ENCODE measurements at regions not wholly inside any gene's neighbourhood (a gene's known extent, or its start where the extent isn't known, plus 50 kb on each side); places are given as distances from the start of the nearest gene placed in this dataset.

DNA sequence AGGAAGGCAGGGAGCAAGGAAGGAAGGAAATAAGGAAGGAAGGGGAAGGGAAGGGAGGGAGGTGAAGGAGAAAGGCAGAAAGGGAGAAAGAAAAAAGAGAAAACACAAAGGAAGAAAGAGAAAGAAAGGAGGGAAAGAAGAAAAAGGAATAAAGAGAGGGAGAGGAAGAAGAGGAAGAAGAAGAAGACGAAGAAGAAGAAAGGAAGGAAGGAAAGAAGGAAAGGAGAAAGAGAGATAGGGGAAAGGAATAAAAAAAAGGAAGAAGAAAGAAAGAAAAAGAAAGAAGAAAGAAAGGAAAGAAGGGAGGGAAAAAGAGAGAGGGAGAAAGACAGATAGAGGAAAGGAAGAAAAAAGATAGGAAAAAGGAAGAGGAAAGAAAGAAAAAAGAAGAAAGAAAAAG is 128.0 kb downstream of the MXRA5 start:
- no peak overlapping the region for H2AFZ ChIP-seq (ENCODE audit: low read depth, low read length)
- H3K4me1 ChIP-seq (ENCODE audit: insufficient read depth, low read length) = no peaks in the 10 kb centered on the region
- no peak overlapping the region for H3K4me3 ChIP-seq (ENCODE audit: low read length)
- H3K36me3 ChIP-seq (ENCODE audit: insufficient read depth, low read length) = no peaks in the 10 kb centered on the region
- H3K27me3 ChIP-seq (ENCODE audit: insufficient read depth, low read length) = peaks cover 3% of the 10 kb centered on the region
- no peaks in the 10 kb centered on the region for H3K9me3 ChIP-seq (ENCODE audit: low read length)

DNA sequence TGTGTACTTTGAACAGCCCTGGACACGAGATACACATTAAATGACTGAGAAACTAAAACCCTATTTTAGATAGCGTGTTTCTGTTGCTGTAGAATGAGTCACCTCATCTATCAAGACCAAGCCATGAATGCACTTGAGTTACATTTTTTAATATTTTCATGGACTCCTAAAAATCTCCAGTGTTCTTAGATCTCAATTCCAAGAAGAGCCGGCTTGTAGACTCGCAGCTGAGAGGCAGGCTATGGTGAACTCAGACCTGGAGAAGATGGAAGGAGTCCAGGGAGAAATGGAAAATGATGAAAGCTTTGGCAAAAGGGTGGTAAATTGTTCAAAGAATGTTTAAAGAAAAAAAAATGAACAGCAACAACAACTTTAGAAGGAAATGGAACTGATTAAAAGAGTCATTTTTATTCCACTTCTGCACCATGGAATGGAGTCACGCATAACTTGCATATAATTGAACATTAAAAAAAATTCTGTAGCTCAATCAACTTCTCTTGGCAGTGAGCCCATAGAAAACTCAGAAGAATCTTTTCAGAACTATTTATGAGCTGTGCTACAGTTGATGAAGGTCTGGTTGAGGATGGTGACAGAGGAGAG is 129.8 kb downstream of the MXRA5 start:
- no peaks in the 10 kb centered on the region for H3K36me3 ChIP-seq (ENCODE audit: insufficient read depth, low read length)
- no peaks in the 10 kb centered on the region for H3K9me3 ChIP-seq (ENCODE audit: low read length)
- H3K4me3 ChIP-seq (ENCODE audit: low read length) = no peak overlapping the region
- H2AFZ ChIP-seq (ENCODE audit: low read depth, low read length) = no peak overlapping the region
- H3K27me3 ChIP-seq (ENCODE audit: insufficient read depth, low read length) = peaks cover 3% of the 10 kb centered on the region
- H3K4me1 ChIP-seq (ENCODE audit: insufficient read depth, low read length) = no peaks in the 10 kb centered on the region

DNA sequence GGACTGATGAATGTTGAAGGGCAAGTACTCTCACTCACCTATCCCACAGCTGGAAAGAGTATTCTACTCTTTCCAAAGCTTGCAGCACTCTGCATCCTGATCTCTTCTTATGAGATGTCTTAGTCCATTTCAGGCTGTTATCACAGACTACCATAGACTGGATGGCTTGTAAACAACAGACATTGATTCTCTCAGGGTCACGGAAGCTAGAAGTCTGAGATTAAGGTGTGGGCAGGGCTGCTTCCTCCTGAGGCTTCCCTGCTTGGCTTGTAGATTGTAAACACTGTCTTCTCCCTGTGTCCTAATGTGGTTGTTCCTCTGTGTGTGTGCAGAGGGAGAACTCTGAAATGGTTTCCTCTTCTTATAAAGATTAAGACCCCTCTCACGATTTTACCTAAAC is 131.2 kb downstream of the MXRA5 start:
- Histone ChIP-seq H3K27me3 (ENCODE audit: insufficient read depth, low read length) (peaks cover 3% of the 10 kb centered on the region), H3K4me3 (ENCODE audit: low read length) (no peak overlapping the region), H3K4me1 (ENCODE audit: insufficient read depth, low read length) (no peaks in the 10 kb centered on the region), H2AFZ (ENCODE audit: low read depth, low read length) (no peak overlapping the region), H3K36me3 (ENCODE audit: insufficient read depth, low read length) (no peaks in the 10 kb centered on the region), H3K9me3 (ENCODE audit: low read length) (no peaks in the 10 kb centered on the region)

DNA sequence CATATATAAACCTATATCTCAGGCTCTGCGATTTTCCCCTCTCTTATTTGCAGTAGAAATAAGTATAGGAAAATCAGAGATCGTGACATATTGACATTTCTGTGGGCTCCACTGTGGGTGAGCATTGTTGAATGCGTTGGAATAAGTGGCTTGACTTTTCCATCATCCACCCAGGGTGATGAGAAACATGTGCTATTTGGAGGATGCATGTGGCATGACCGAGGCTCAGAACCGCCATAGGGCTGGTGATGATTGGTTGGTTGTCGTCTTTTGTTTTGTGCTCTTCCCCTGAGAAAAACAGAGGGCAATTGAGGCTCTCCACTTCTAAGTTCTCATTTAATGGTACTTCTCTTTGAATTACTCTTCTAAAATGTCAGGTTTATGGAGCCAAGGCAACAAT is 140.1 kb downstream of the MXRA5 start:
- Histone ChIP-seq H3K9me3 (ENCODE audit: low read length) (no peaks in the 10 kb centered on the region), H3K4me1 (ENCODE audit: insufficient read depth, low read length) (no peaks in the 10 kb centered on the region), H3K27me3 (ENCODE audit: insufficient read depth, low read length) (peaks cover 5% of the 10 kb centered on the region), H3K4me3 (ENCODE audit: low read length) (no peak overlapping the region), H3K36me3 (ENCODE audit: insufficient read depth, low read length) (no peaks in the 10 kb centered on the region), H2AFZ (ENCODE audit: low read depth, low read length) (no peak overlapping the region)

DNA sequence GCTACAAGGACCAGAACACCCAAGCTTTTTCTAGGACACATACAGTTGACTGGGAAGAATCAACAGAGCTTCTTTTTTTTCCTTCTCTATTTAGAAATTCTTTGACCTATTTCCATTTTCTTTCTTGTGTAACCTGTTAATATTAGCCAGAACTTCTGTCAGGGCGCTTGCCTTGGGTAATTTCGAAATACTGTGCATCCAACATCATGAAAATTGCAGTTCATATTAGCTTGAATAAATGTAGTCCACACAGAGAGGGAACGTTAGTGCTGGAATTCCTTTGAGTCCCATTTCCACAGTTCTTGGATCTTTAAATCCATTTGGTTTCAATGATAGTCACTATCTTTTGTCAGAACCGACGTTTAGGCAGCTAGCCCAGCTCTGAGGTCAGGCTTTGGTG is 141.8 kb downstream of the MXRA5 start:
- Histone ChIP-seq H2AFZ (ENCODE audit: low read depth, low read length) (no peak overlapping the region), H3K4me1 (ENCODE audit: insufficient read depth, low read length) (no peaks in the 10 kb centered on the region), H3K9me3 (ENCODE audit: low read length) (no peaks in the 10 kb centered on the region), H3K36me3 (ENCODE audit: insufficient read depth, low read length) (no peaks in the 10 kb centered on the region), H3K27me3 (ENCODE audit: insufficient read depth, low read length) (peaks cover 5% of the 10 kb centered on the region), H3K4me3 (ENCODE audit: low read length) (no peak overlapping the region)

DNA sequence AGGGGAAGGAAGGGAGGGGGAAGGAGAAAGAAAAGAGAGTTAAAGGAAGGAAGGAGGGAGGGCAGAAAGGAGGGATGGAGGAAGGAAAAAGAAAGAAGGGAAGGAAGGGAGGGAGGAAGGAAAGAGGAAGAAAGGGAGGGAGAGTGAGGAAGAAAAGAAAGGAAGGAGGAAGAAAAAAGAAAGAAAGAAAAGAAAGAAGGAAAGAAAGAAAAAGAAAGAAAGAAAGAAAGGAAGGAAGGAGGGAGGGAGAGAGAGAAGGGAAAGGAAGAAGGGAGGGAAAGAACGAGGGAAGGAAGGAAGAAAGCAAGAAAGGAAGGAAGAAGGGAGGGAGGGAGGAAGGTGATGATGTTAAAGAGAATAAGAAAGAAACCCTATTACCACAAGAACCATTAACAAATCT is 150.6 kb downstream of the MXRA5 start:
- H3K4me1 ChIP-seq (ENCODE audit: insufficient read depth, low read length) = no peaks in the 10 kb centered on the region
- no peaks in the 10 kb centered on the region for H3K27me3 ChIP-seq (ENCODE audit: insufficient read depth, low read length)
- no peaks in the 10 kb centered on the region for H3K36me3 ChIP-seq (ENCODE audit: insufficient read depth, low read length)
- H3K4me3 ChIP-seq (ENCODE audit: low read length) = no peak overlapping the region
- H2AFZ ChIP-seq (ENCODE audit: low read depth, low read length) = no peak overlapping the region
- no peaks in the 10 kb centered on the region for H3K9me3 ChIP-seq (ENCODE audit: low read length)

DNA sequence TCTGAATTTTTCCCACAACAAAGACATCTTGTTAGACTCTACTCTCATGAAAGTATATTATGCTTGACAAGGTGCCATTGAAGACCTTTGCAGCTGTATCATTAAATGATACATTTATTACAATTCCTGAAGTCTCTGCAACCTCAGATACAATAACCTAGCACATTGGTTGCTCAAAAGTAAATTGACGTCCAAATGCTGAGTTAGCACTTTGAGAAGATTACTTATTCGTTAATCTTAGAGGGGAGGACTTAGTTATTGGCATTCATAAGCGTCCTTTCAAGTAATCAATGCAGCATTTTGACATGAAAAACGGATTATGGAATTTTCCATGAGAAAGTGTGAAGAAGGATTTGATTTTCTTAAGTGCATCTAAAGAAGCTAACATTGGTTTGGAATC is 151.6 kb downstream of the ARSF start:
- H3K4me3 ChIP-seq (ENCODE audit: low read length) = no peak overlapping the region
- H3K27me3 ChIP-seq (ENCODE audit: insufficient read depth, low read length) = no peaks in the 10 kb centered on the region
- no peak overlapping the region for H2AFZ ChIP-seq (ENCODE audit: low read depth, low read length)
- no peaks in the 10 kb centered on the region for H3K4me1 ChIP-seq (ENCODE audit: insufficient read depth, low read length)
- no peaks in the 10 kb centered on the region for H3K9me3 ChIP-seq (ENCODE audit: low read length)
- H3K36me3 ChIP-seq (ENCODE audit: insufficient read depth, low read length) = no peaks in the 10 kb centered on the region

DNA sequence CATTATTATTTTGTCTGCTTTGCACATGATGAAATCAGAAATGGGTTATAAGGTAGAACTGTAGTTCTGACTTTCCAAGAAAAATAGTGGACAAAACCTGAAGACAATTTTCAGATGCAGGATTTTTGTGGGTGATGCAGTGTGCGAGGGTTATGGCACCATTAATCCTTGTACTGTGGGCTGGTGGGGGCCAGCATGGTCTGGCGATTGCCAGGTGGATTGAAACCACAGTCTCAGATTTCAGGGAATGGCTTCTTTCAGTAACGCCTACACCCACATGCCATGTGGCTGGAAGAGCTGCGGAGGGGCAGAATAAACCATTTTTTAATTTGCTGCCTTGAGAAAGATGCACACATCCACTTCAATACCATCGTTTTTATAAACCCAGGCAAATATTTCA is 150.5 kb downstream of the ARSF start:
- no peaks in the 10 kb centered on the region for H3K9me3 ChIP-seq (ENCODE audit: low read length)
- no peaks in the 10 kb centered on the region for H3K27me3 ChIP-seq (ENCODE audit: insufficient read depth, low read length)
- no peak overlapping the region for H3K4me3 ChIP-seq (ENCODE audit: low read length)
- H2AFZ ChIP-seq (ENCODE audit: low read depth, low read length) = no peak overlapping the region
- no peaks in the 10 kb centered on the region for H3K36me3 ChIP-seq (ENCODE audit: insufficient read depth, low read length)
- no peaks in the 10 kb centered on the region for H3K4me1 ChIP-seq (ENCODE audit: insufficient read depth, low read length)

DNA sequence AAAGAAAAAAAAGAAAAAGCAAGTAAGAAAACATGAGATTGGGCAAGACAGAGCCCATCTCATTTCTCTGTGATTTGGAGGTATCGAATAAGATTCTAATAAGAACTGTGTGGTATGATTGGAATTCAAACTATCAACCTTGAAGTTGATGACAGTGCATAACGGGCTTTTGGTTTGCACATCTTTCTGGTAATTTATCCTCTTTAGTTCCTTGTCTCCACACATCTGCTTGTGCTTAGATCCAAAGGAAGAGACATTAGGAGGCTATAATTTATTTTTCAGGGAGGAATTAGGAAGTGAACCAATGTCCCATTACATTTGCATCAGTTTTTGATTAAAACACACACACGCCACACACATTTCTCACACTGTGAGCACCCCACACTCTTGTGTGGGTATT is 149.9 kb downstream of the ARSF start:
- no peaks in the 10 kb centered on the region for H3K27me3 ChIP-seq (ENCODE audit: insufficient read depth, low read length)
- H3K36me3 ChIP-seq (ENCODE audit: insufficient read depth, low read length) = no peaks in the 10 kb centered on the region
- no peaks in the 10 kb centered on the region for H3K4me1 ChIP-seq (ENCODE audit: insufficient read depth, low read length)
- H2AFZ ChIP-seq (ENCODE audit: low read depth, low read length) = no peak overlapping the region
- no peak overlapping the region for H3K4me3 ChIP-seq (ENCODE audit: low read length)
- H3K9me3 ChIP-seq (ENCODE audit: low read length) = no peaks in the 10 kb centered on the region

DNA sequence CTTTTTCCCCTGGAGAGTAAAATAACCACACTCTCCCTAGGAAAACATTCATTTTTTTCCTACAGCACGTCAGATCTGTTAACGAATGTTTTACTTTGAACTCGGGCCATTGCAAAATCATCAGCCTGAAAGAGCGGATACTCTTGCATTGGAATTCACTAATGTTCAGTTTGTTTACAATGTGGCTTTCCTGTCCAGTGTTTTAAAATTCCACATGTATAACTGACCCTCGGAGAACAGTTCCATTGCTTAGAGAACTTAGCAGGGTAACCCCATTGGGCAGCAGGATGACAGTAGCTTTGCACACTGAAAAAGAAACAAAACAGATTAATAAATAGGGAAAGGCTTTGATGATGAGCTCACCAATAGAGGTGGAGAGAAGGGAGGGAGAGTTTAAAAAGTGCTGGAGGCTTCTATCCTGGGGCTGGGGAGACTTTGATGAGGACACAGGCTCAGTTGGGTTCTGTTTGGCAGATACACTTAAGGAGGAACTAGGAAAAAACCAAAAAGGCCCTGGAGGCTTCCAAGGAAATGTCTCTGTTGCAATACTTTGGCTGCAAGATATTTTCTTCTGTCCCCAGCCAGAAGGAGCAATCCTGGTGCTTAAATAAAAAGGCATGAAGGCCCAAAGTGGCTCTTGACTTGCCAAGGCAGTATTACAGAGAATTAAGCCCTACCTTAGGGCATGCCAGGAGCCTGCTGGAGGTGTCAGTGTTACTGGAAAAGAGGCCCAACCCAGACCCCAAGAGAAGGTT is 143.1 kb downstream of the ARSF start:
- H2AFZ ChIP-seq (ENCODE audit: low read depth, low read length) = no peak overlapping the region
- no peaks in the 10 kb centered on the region for H3K4me1 ChIP-seq (ENCODE audit: insufficient read depth, low read length)
- no peaks in the 10 kb centered on the region for H3K9me3 ChIP-seq (ENCODE audit: low read length)
- H3K4me3 ChIP-seq (ENCODE audit: low read length) = no peak overlapping the region
- no peaks in the 10 kb centered on the region for H3K36me3 ChIP-seq (ENCODE audit: insufficient read depth, low read length)
- no peaks in the 10 kb centered on the region for H3K27me3 ChIP-seq (ENCODE audit: insufficient read depth, low read length)

DNA sequence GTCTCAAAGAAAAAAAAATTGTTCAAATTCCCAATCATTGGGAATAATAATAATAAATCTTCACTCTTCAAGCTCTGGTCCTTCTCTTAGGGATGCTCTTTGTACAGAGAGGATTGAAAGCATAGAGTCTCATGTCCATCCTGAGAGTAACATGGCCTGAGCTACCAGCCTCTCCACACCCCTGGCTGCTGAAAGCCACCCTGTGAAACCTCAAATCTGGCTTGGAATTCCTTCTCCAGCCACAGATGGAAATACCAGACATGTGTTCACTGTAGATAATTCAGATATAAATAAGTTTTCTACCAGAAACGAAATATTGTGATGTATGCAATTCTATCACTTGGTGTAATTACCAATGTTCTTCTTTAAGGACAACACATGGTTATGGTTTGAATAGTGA is 140.6 kb downstream of the ARSF start:
- H3K4me3 ChIP-seq (ENCODE audit: low read length) = no peak overlapping the region
- no peaks in the 10 kb centered on the region for H3K4me1 ChIP-seq (ENCODE audit: insufficient read depth, low read length)
- H2AFZ ChIP-seq (ENCODE audit: low read depth, low read length) = no peak overlapping the region
- no peaks in the 10 kb centered on the region for H3K9me3 ChIP-seq (ENCODE audit: low read length)
- no peaks in the 10 kb centered on the region for H3K36me3 ChIP-seq (ENCODE audit: insufficient read depth, low read length)
- H3K27me3 ChIP-seq (ENCODE audit: insufficient read depth, low read length) = no peaks in the 10 kb centered on the region

DNA sequence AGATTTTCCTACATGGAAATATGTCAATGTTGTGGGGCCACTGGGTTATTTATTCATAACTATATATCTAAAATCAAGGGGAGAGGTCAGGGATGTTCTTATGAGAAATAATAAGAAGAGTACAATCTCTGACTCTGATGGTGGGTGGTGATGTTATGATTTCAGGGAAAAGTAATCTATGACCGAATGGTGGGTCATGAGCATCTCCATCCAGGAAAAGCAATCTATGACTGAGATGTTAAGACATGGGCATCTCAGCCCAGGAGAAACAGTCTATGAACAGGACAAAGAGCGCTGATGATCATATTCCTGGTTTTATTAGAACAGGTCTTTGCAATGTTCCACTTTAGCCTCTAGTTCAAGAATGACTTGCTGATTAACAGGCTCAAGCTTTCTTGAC is 137.1 kb downstream of the ARSF start:
- H3K27me3 ChIP-seq (ENCODE audit: insufficient read depth, low read length) = no peaks in the 10 kb centered on the region
- no peak overlapping the region for H3K4me3 ChIP-seq (ENCODE audit: low read length)
- peaks cover 6% of the 10 kb centered on the region for H3K4me1 ChIP-seq (ENCODE audit: insufficient read depth, low read length)
- H2AFZ ChIP-seq (ENCODE audit: low read depth, low read length) = no peak overlapping the region
- H3K9me3 ChIP-seq (ENCODE audit: low read length) = no peaks in the 10 kb centered on the region
- no peaks in the 10 kb centered on the region for H3K36me3 ChIP-seq (ENCODE audit: insufficient read depth, low read length)

DNA sequence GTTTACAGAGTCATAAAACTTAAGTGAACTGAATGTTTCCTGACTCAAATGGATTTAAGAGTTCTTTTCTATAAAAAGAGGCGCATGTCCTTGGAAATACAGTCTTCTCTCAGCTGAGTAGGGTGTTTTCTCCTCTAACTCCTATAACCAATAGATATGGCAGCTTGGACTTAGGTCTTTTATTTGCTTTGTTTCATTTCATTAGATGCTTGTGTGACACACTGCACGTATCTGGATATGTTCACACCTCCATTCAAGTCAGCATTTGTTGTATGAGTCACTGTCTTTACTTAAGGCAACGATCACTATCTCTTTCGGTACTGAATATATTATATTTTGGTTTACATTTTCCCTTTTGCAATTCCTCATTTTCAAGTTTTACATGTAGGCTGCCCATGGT is 136.6 kb downstream of the ARSF start:
- H3K4me3 ChIP-seq (ENCODE audit: low read length) = no peak overlapping the region
- no peaks in the 10 kb centered on the region for H3K36me3 ChIP-seq (ENCODE audit: insufficient read depth, low read length)
- H3K4me1 ChIP-seq (ENCODE audit: insufficient read depth, low read length) = peaks cover 6% of the 10 kb centered on the region
- H3K9me3 ChIP-seq (ENCODE audit: low read length) = no peaks in the 10 kb centered on the region
- no peaks in the 10 kb centered on the region for H3K27me3 ChIP-seq (ENCODE audit: insufficient read depth, low read length)
- no peak overlapping the region for H2AFZ ChIP-seq (ENCODE audit: low read depth, low read length)

DNA sequence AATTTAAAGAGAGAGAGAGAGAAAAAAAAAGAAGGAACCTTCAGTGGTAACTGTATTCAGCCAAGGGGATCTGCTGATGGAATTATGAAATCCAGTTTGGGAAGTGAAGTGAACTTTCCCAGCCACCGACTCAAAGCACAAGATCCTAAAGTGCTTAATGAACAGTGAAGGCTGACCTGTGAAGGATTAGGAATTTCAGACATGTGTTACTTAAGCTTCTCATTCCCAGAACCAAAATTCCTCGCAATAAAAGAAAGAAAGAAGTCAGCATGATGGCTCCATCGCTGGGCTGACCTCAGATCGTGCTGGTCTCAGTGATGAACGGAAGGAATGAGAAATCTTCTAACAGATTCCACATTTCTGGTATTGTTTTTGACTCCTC is 135.2 kb downstream of the ARSF start:
- Histone ChIP-seq H3K27me3 (ENCODE audit: insufficient read depth, low read length) (no peaks in the 10 kb centered on the region), H3K4me3 (ENCODE audit: low read length) (no peak overlapping the region), H3K36me3 (ENCODE audit: insufficient read depth, low read length) (no peaks in the 10 kb centered on the region), H3K9me3 (ENCODE audit: low read length) (no peaks in the 10 kb centered on the region), H2AFZ (ENCODE audit: low read depth, low read length) (no peak overlapping the region), H3K4me1 (ENCODE audit: insufficient read depth, low read length) (peaks cover 6% of the 10 kb centered on the region)
